H1 (cell line): ENCODE measurements at regions not wholly inside any gene's neighbourhood (a gene's known extent, or its start where the extent isn't known, plus 50 kb on each side); places are given as distances from the start of the nearest gene placed in this dataset.

Experiments
- CTCF ChIA-PET: fragments of 300-600 bp; sonication (Branson Sonifier 250); formaldehyde crosslinking; loops from one replicate; lab custom pipeline; 2021; ENCODE audit not compliant: partially characterized antibody; lab: Charles Lee
- POLR2A ChIA-PET: fragments of 300-600 bp; sonication (Branson Sonifier 250); formaldehyde crosslinking; loops from one replicate; lab custom pipeline; 2021; ENCODE audit warnings: inconsistent platforms; ENCODE audit not compliant: partially characterized antibody; lab: Charles Lee
- DNase-seq, 2 experiments: peaks; one replicate each; pipeline versions ENCODE4 v3.0.0 to v3.0.0-alpha.2; 2010 to 2022; ENCODE audit warnings: low spot score in 2 of 2, low read depth in 1 of 2, mixed read lengths in 1 of 2
- FAIRE-seq: peaks from 2 replicates; lab custom pipeline; 2011; peaks lifted over from hg19 to GRCh38; lab: Jason Lieb, UNC
- H2AFZ ChIP-seq: 2 replicates; pipeline ENCODE4 v1.8.1; 2012; ENCODE audit warnings: low read length, inconsistent platforms
- H2AK5ac ChIP-seq: 2 replicates; pipeline ENCODE4 v1.6.1; 2013; ENCODE audit warnings: low read depth, low read length
- H2BK120ac ChIP-seq: replicated peaks from 2 replicates; pipeline ENCODE3; 2013; ENCODE audit warnings: low read depth, low read length, inconsistent platforms
- H2BK12ac ChIP-seq: 2 replicates; pipeline ENCODE4 v1.6.1; 2013; ENCODE audit warnings: low read depth, low read length
- H2BK15ac ChIP-seq: 2 replicates; pipeline ENCODE4 v1.6.1; 2013; ENCODE audit warnings: low read length
- H2BK20ac ChIP-seq: 2 replicates; pipeline ENCODE4 v1.6.1; 2013; ENCODE audit warnings: low read length
- H2BK5ac ChIP-seq: 2 replicates; pipeline ENCODE4 v1.6.1; 2013; ENCODE audit warnings: low read depth, low read length
- H3K14ac ChIP-seq: 2 replicates; pipeline ENCODE4 v1.6.1; 2013; ENCODE audit warnings: inconsistent platforms; ENCODE audit not compliant: insufficient read length
- H3K18ac ChIP-seq: 2 replicates; pipeline ENCODE4 v1.6.1; 2013; ENCODE audit warnings: low read length; ENCODE audit errors: extremely low read depth
- H3K23ac ChIP-seq: 2 replicates; pipeline ENCODE4 v1.6.1; 2013; ENCODE audit warnings: inconsistent platforms; ENCODE audit not compliant: insufficient read length
- H3K23me2 ChIP-seq: 2 replicates; pipeline ENCODE4 v1.6.1; 2013; ENCODE audit warnings: low read depth, low read length
- H3K27ac ChIP-seq: 2 replicates; pipeline ENCODE4 v1.6.1; 2011; ENCODE audit warnings: low read depth, low read length, inconsistent platforms
- H3K27me3 ChIP-seq, 4 experiments: replicated peaks in 1 of 4; 1 replicate in 1 of 4; 2 replicates in 3 of 4; pipeline versions ENCODE4 v1.6.1 to v1.8.1; 2011 to 2013; ENCODE audit warnings: low read length in 3 of 4, mild to moderate bottlenecking in 3 of 4, inconsistent platforms in 2 of 4, mixed read lengths in 2 of 4, moderate library complexity in 1 of 4; ENCODE audit not compliant: control insufficient read depth in 3 of 4, insufficient read depth in 3 of 4; ENCODE audit errors: extremely low read depth in 1 of 4
- H3K36me3 ChIP-seq, 4 experiments: 2 replicates each; pipeline versions ENCODE4 v1.6.1 to v1.8.1; 2011 to 2013; ENCODE audit warnings: mild to moderate bottlenecking in 4 of 4, low read length in 3 of 4, moderate library complexity in 2 of 4, control low read depth in 1 of 4, inconsistent platforms in 1 of 4; ENCODE audit not compliant: insufficient read depth in 4 of 4, control insufficient read depth in 2 of 4
- H3K4ac ChIP-seq: replicated peaks from 2 replicates; pipeline ENCODE3; 2013; ENCODE audit warnings: low read length, low read depth, mixed read lengths, inconsistent platforms; ENCODE audit not compliant: insufficient read length
- H3K4me1 ChIP-seq, 4 experiments: replicated peaks in 1 of 4; 1 replicate in 1 of 4; 2 replicates in 3 of 4; pipeline versions ENCODE4 v1.6.1 to v1.8.1; 2011 to 2013; ENCODE audit warnings: low read length in 3 of 4, inconsistent platforms in 2 of 4, mixed read lengths in 1 of 4; ENCODE audit not compliant: insufficient read depth in 4 of 4, control insufficient read depth in 3 of 4
- H3K4me2 ChIP-seq, 2 experiments: 2 replicates each; pipeline versions ENCODE4 v1.6.1 to v1.8.1; 2011 to 2013; ENCODE audit warnings: low read depth in 2 of 2, low read length in 2 of 2, control low read depth in 1 of 2, inconsistent platforms in 1 of 2, mild to moderate bottlenecking in 1 of 2; ENCODE audit not compliant: insufficient read depth in 1 of 2
- H3K4me3 ChIP-seq, 4 experiments: fragments of 200-600, 300-600 bp in 1 of 4; sonication (generic), shearing (Covaris generic), sonication (Bioruptor Twin) in 1 of 4; 2 replicates each; pipeline versions ENCODE4 v1.5.1 to v1.8.1; 2011 to 2016; ENCODE audit warnings: low read length in 4 of 4, low read depth in 3 of 4, control low read depth in 2 of 4, inconsistent platforms in 2 of 4, mild to moderate bottlenecking in 2 of 4, mixed read lengths in 1 of 4, moderate library complexity in 1 of 4; ENCODE audit not compliant: insufficient read depth in 2 of 4; ENCODE audit errors: extremely low read depth in 1 of 4
- H3K56ac ChIP-seq: replicated peaks from 2 replicates; pipeline ENCODE3; 2013; ENCODE audit warnings: low read depth, mild to moderate bottlenecking, mixed read lengths, low read length, inconsistent platforms; ENCODE audit not compliant: insufficient read length
- H3K79me1 ChIP-seq: 2 replicates; pipeline ENCODE4 v1.6.1; 2013; ENCODE audit warnings: low read depth, low read length, control low read depth
- H3K79me2 ChIP-seq, 2 experiments: 2 replicates each; pipeline versions ENCODE4 v1.6.1 to v1.8.1; 2012 to 2013; ENCODE audit warnings: low read length in 2 of 2, mild to moderate bottlenecking in 2 of 2, inconsistent platforms in 1 of 2; ENCODE audit not compliant: insufficient read depth in 2 of 2, control insufficient read depth in 1 of 2
- H3K9ac ChIP-seq, 4 experiments: replicated peaks in 1 of 4; 1 replicate in 1 of 4; 2 replicates in 3 of 4; pipeline versions ENCODE4 v1.6.1 to v1.8.1; 2011 to 2013; ENCODE audit warnings: low read depth in 3 of 4, low read length in 3 of 4, control low read depth in 2 of 4, mild to moderate bottlenecking in 2 of 4, moderate library complexity in 2 of 4, inconsistent platforms in 1 of 4; ENCODE audit errors: extremely low read depth in 1 of 4
- H3K9me3 ChIP-seq, 2 experiments: 2 replicates each; pipeline versions ENCODE4 v1.6.1 to v1.8.1; 2012 to 2013; ENCODE audit warnings: mild to moderate bottlenecking in 2 of 2, moderate library complexity in 2 of 2, control low read depth in 1 of 2, inconsistent platforms in 1 of 2, low read depth in 1 of 2, low read length in 1 of 2, mixed read lengths in 1 of 2; ENCODE audit not compliant: insufficient read depth in 2 of 2
- H4K20me1 ChIP-seq, 2 experiments: replicated peaks in 1 of 2; 2 replicates each; pipeline versions ENCODE3 to v1.8.1; 2011 to 2013; ENCODE audit warnings: inconsistent platforms in 2 of 2, low read length in 2 of 2, mild to moderate bottlenecking in 1 of 2; ENCODE audit not compliant: insufficient read depth in 2 of 2, control insufficient read depth in 1 of 2
- H4K5ac ChIP-seq: 2 replicates; pipeline ENCODE4 v1.6.1; 2013; ENCODE audit warnings: low read length, low read depth, mixed read lengths, inconsistent platforms; ENCODE audit not compliant: insufficient read length
- H4K8ac ChIP-seq: 2 replicates; pipeline ENCODE4 v1.8.0; 2013; ENCODE audit warnings: mild to moderate bottlenecking, moderate library complexity, low read length, inconsistent platforms; ENCODE audit not compliant: insufficient read depth; ENCODE audit errors: extremely low read depth
- H4K91ac ChIP-seq: replicated peaks from 2 replicates; pipeline ENCODE3; 2013; ENCODE audit warnings: low read length, mixed read lengths, inconsistent platforms; ENCODE audit not compliant: insufficient read length
- WGBS, 2 experiments: shearing (Covaris generic) in 1 of 2; methylation state at CpG; one replicate each; pipeline versions ENCODE4 v1.1.6 to v1.1.7; 2013 to 2015; ENCODE audit warnings: low lambda C conversion rate in 2 of 2, mixed read lengths in 2 of 2, inconsistent platforms in 1 of 2, low coverage in 1 of 2, missing lambda C conversion rate in 1 of 2; ENCODE audit not compliant: insufficient replicate concordance in 2 of 2, insufficient coverage in 1 of 2, insufficient read length in 1 of 2; ENCODE audit errors: extremely low coverage in 1 of 2, missing lambda C conversion rate in 1 of 2; 5-methylcytosine and 5-hydroxymethylcytosine counted together

DNA sequence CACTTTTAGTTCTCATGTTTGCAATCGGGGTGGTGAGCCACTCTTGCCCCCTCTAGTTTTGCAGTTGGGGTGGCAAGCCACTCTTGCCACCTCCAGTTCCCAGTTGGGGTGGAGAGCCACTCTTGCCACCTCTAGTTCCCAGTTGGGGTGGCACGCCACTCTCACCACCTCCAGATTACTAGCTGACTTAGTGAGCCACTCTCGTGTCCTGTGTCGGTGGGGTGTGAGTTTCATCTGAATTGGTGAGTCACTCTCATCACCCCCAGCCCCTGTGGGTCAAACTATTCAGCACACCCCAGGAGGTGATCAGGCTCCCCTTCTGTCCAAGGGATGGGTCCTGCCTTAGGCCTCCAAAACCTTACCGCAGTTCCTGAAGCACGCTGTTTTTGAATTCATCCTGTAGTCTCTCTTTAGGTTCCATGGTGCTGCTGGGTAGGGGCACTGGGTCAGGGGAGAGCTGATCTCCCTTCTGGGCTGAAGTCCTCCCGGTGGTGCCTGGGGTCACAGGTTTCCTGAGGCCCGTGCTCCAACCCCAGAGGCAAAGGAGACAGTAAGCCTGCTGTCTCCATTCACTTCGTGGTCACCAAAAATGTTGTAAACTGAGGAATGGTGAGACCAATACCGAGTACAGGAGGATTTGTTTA is 224.2 kb upstream of the SYNCRIP start:
- no peak overlapping the region for H2BK120ac ChIP-seq
- no peak overlapping the region for H3K9ac ChIP-seq
- no peaks in the 10 kb centered on the region for H4K20me1 ChIP-seq
- no peak overlapping the region for H3K14ac ChIP-seq
- H4K8ac ChIP-seq, result peak overlapping the region; percentile 57; the same call in 1 of the 2 replicates
- H4K91ac ChIP-seq, result no peak overlapping the region
- no peak overlapping the region for H3K18ac ChIP-seq
- H3K79me2 ChIP-seq, result no peaks in the 10 kb centered on the region
- ChIA-PET POLR2A (no interaction called here), CTCF (interaction anchor here (1.5 kb wide), 1 partner anchor 56 kb away, joined by 3 read pairs; no protein-coding TSS in a partner anchor)
- no peak overlapping the region for H3K4me2 ChIP-seq
- H3K4me1 ChIP-seq, result peaks cover 0 to 10% (median under 1%) of the 10 kb centered on the region in 4 experiments; a peak in 5 of 7 replicates
- H2BK20ac ChIP-seq, result no peak overlapping the region
- FAIRE-seq (no peak), DNase-seq (no peak)
- H2AK5ac ChIP-seq, result no peak overlapping the region
- no peak overlapping the region for H2BK12ac ChIP-seq
- 82% methylated on average over 9 of the region's 10 CpGs; no CpG with 5 or more reads in 1 of the 2 experiments for WGBS, 2 experiments
- no peaks in the 10 kb centered on the region for H3K23me2 ChIP-seq
- H2BK5ac ChIP-seq, result no peak overlapping the region
- no peak overlapping the region for H4K5ac ChIP-seq
- H3K4me3 ChIP-seq, result no peak overlapping the region
- no peak overlapping the region for H3K4ac ChIP-seq
- H3K36me3 ChIP-seq, result no peaks in the 10 kb centered on the region
- H3K27me3 ChIP-seq, result no peaks in the 10 kb centered on the region
- 0 out of 4 replicates have a peak, but pooled peaks cover 0 to 2% of the 10 kb centered on the region in 2 experiments for H3K9me3 ChIP-seq
- H3K23ac ChIP-seq, result no peak overlapping the region
- no peak overlapping the region for H3K56ac ChIP-seq
- no peak overlapping the region for H2AFZ ChIP-seq
- no peak overlapping the region for H3K27ac ChIP-seq
- H3K79me1 ChIP-seq, result no peaks in the 10 kb centered on the region
- no peak overlapping the region; the same call in 1 of the 2 replicates for H2BK15ac ChIP-seq
